GM12878 (cell line): ENCODE measurements at regions not wholly inside any gene's neighbourhood (a gene's known extent, or its start where the extent isn't known, plus 50 kb on each side); places are given as distances from the start of the nearest gene placed in this dataset.

Source experiments
- ATAC-seq: fragments of 200-7000 bp; cut with Tn5 transposase; 3 replicates; pipeline ENCODE4 v1.9.1; 2020; ENCODE audit warnings: mild to moderate bottlenecking, moderate library complexity
- BruUV-seq: library from RNA; stranded (reverse); fragments of 400-500 nt; replicated peaks from 2 replicates; lab custom pipeline; 2021; lab: Mats Ljungman, UMichigan
- CTCF ChIA-PET: fragments of 300-600 bp; sonication (Branson Sonifier 250); formaldehyde crosslinking; extraction: SDS; loops from one replicate; lab custom pipeline; 2021; ENCODE audit warnings: inconsistent platforms; lab: Yijun Ruan, JAX
- POLR2A ChIA-PET: fragments of 350-600 bp; formaldehyde crosslinking; extraction: SDS; loops from one replicate; lab custom pipeline; 2021; ENCODE audit warnings: inconsistent platforms; lab: Charles Lee
- RAD21 ChIA-PET: fragments of 300-600 bp; sonication (Branson Sonifier 250); formaldehyde crosslinking; loops from one replicate; lab custom pipeline; 2023; ENCODE audit warnings: antibody characterized with exemption; ENCODE audit not compliant: unreplicated experiment; lab: Charles Lee
- SMC1A ChIA-PET: fragments of 300-600 bp; sonication (Branson Sonifier 250); formaldehyde crosslinking; loops from one replicate; lab custom pipeline; 2023; ENCODE audit not compliant: unreplicated experiment, uncharacterized antibody; lab: Charles Lee
- DNase-seq: peaks from one replicate; pipeline ENCODE4 v3.0.0-alpha.2; 2011; ENCODE audit warnings: low read depth, low spot score
- FAIRE-seq: peaks from 3 replicates; lab custom pipeline; 2011; peaks lifted over from hg19 to GRCh38; lab: Jason Lieb, UNC
- H2AFZ ChIP-seq: 2 replicates; pipeline ENCODE4 v1.6.0; 2011; ENCODE audit warnings: low read depth, low read length, control low read depth; ENCODE audit not compliant: control insufficient read depth
- H3K27ac ChIP-seq: 2 replicates; pipeline ENCODE4 v1.5.1; 2011; ENCODE audit warnings: control low read depth; ENCODE audit not compliant: control insufficient read depth, insufficient read depth
- H3K27me3 ChIP-seq, 2 experiments: replicated peaks in 1 of 2; 2 replicates each; pipeline versions ENCODE4 v1.6.0 to v1.6.1; 2011; ENCODE audit warnings: low read length in 1 of 2; ENCODE audit not compliant: control insufficient read depth in 2 of 2, insufficient read depth in 2 of 2
- H3K36me3 ChIP-seq, 2 experiments: 2 replicates each; pipeline ENCODE4 v1.5.1; 2011; ENCODE audit warnings: low read length in 1 of 2; ENCODE audit not compliant: control insufficient read depth in 2 of 2, insufficient read depth in 2 of 2
- H3K4me1 ChIP-seq: 2 replicates; pipeline ENCODE4 v1.6.1; 2011; ENCODE audit warnings: mild to moderate bottlenecking, low read length, moderate library complexity, mixed read lengths; ENCODE audit not compliant: control insufficient read depth, insufficient read depth
- H3K4me2 ChIP-seq: 2 replicates; pipeline ENCODE4 v1.6.0; 2011; ENCODE audit warnings: control low read depth; ENCODE audit not compliant: control insufficient read depth, insufficient read depth
- H3K4me3 ChIP-seq: fragments of 200-600 bp; sonication (generic); 2 replicates; pipeline ENCODE4 v1.5.1; 2016
- H3K79me2 ChIP-seq: 2 replicates; pipeline ENCODE4 v1.6.0; 2011; ENCODE audit warnings: low read length; ENCODE audit not compliant: control insufficient read depth, insufficient read depth
- H3K9ac ChIP-seq: 2 replicates; pipeline ENCODE4 v1.8.0; 2011; ENCODE audit warnings: low read length, control low read depth, mixed read lengths; ENCODE audit not compliant: control insufficient read depth, insufficient read depth
- H3K9me3 ChIP-seq: replicated peaks from 3 replicates; pipeline ENCODE4 v1.5.1; 2011; ENCODE audit warnings: mild to moderate bottlenecking, low read length; ENCODE audit not compliant: control insufficient read depth, insufficient read depth
- H4K20me1 ChIP-seq: 2 replicates; pipeline ENCODE4 v1.6.0; 2011; ENCODE audit not compliant: control insufficient read depth, insufficient read depth
- FOXK2 ChIP-seq: fragments of 450-650 bp; IDR thresholded peaks from 2 replicates; pipeline ENCODE4 v1.6.1; 2017; ENCODE audit warnings: mild to moderate bottlenecking, moderate library complexity
- KDM1A ChIP-seq: fragments of 200-600 bp; sonication (generic); IDR thresholded peaks from 2 replicates; pipeline ENCODE4 v1.6.1; 2016; ENCODE audit warnings: borderline replicate concordance
- RAD51 ChIP-seq: fragments of 450-650 bp; IDR thresholded peaks from 2 replicates; pipeline ENCODE4 v1.6.1; 2016; ENCODE audit warnings: moderate library complexity, mild to moderate bottlenecking, inconsistent platforms
- ZBED1 ChIP-seq: IDR thresholded peaks from 2 replicates; pipeline ENCODE4 v1.6.1; 2016; ENCODE audit warnings: borderline replicate concordance
- WGBS: methylation state at CpG from one replicate; pipeline ENCODE4 v1.1.6; 2016; ENCODE audit warnings: low lambda C conversion rate; ENCODE audit not compliant: insufficient replicate concordance, insufficient coverage; ENCODE audit errors: missing lambda C conversion rate; 5-methylcytosine and 5-hydroxymethylcytosine counted together
- in situ Hi-C: fragments of 300-500 bp; cut with MboI; formaldehyde crosslinking; loops from 9 replicates; pipeline ENCODE4 v1.14.3; 2018; ENCODE audit warnings: mixed read lengths
- intact Hi-C: fragments of 100-400 bp; cut with micrococcal nuclease; formaldehyde crosslinking; loops from one replicate; pipeline ENCODE4 v1.14.2; 2022; ENCODE audit not compliant: unreplicated experiment

- intact Hi-C loops (no loop called here), in situ Hi-C loops (no loop called here)
These were observed 78.8 kb upstream of the PCSK5 start for GRCh38 chr9:75811692-75812091.

GRCh38 chr9:75812141-75812540 is 78.3 kb upstream of the PCSK5 start:
- WGBS, result 0% methylated on average over 2 of the region's 2 CpGs
- POLR2A ChIA-PET, result no interaction called here
- ATAC-seq (no peak), DNase-seq (no peak), FAIRE-seq (no peak)
- Histone ChIP-seq H3K36me3 (no peaks in the 10 kb centered on the region), H3K4me1 (no peaks in the 10 kb centered on the region), H3K9me3 (no peaks in the 10 kb centered on the region), H3K4me2 (no peak overlapping the region), H3K27ac (no peak overlapping the region), H3K27me3 (no peaks in the 10 kb centered on the region), H3K79me2 (no peaks in the 10 kb centered on the region), H4K20me1 (no peaks in the 10 kb centered on the region), H3K9ac (no peak overlapping the region), H3K4me3 (no peak overlapping the region)
- SMC1A ChIA-PET, result no interaction called here
- CTCF ChIA-PET, result no interaction called here
- intact Hi-C loops, result no loop called here
- no TSS peak for BruUV-seq
- RAD21 ChIA-PET, result no interaction called here
- no peak for TF ChIP-seq RAD51
- TF ChIP-seq, all 136 proteins: peak for 0
- in situ Hi-C loops, result no loop called here
- H2AFZ ChIP-seq, result no peak overlapping the region

More at GRCh38 chr9:75811692-75812091, 78.8 kb upstream of the PCSK5 start:
- H3K4me3 ChIP-seq, result no peak overlapping the region
- ATAC-seq, result no peak
- ChIA-PET SMC1A (no interaction called here), RAD21 (no interaction called here)
- no peak for DNase-seq
- H3K27ac ChIP-seq, result no peak overlapping the region
- no peak for FAIRE-seq
- no peaks in the 10 kb centered on the region for H3K9me3 ChIP-seq
- H3K4me2 ChIP-seq, result no peak overlapping the region
- H3K9ac ChIP-seq, result no peak overlapping the region
- H4K20me1 ChIP-seq, result no peaks in the 10 kb centered on the region
- no TSS peak for BruUV-seq
- TF ChIP-seq FOXK2 (no peak), ZBED1 (no peak), KDM1A (no peak)
- TF ChIP-seq, all 136 proteins: peak for 0
- H2AFZ ChIP-seq, result no peak overlapping the region
- ChIA-PET POLR2A (no interaction called here), CTCF (no interaction called here)
- no peaks in the 10 kb centered on the region for H3K4me1 ChIP-seq
- H3K79me2 ChIP-seq, result no peaks in the 10 kb centered on the region
- no peaks in the 10 kb centered on the region for H3K27me3 ChIP-seq
- H3K36me3 ChIP-seq, result no peaks in the 10 kb centered on the region
